ENCODE measurements at regions not wholly inside any gene's neighbourhood (a gene's known extent, or its start where the extent isn't known, plus 50 kb on each side); places are given as distances from the start of the nearest gene placed in this dataset.

GRCh38 chr20:48196001-48196400, 410.7 kb upstream of the SULF2 start:
- intact Hi-C loops (cut with micrococcal nuclease), result no loop called here
- no peak overlapping the region for H3K4me3 Mint-ChIP-seq
- no peaks in the 10 kb centered on the region for H3K9me3 Mint-ChIP-seq
- no peaks in the 10 kb centered on the region for H3K4me1 Mint-ChIP-seq (ENCODE audit: low read depth)
- no peak for DNase-seq
- POLR2A ChIA-PET, result no interaction called here
- CTCF ChIA-PET, result no interaction called here
- H3K36me3 Mint-ChIP-seq, result no peaks in the 10 kb centered on the region
- no peak overlapping the region for H3K27ac Mint-ChIP-seq
- peaks cover 3% of the 10 kb centered on the region for H3K27me3 Mint-ChIP-seq

- Mint-ChIP-seq H3K27ac (no peak overlapping the region), H3K36me3 (no peaks in the 10 kb centered on the region), H3K4me3 (no peak overlapping the region), H3K4me1 (ENCODE audit: low read depth) (no peaks in the 10 kb centered on the region), H3K9me3 (no peaks in the 10 kb centered on the region), H3K27me3 (peaks cover 3% of the 10 kb centered on the region)
- DNase-seq, result no peak
- intact Hi-C loops (cut with micrococcal nuclease), result no loop called here
- ChIA-PET CTCF (no interaction called here), POLR2A (no interaction called here)
Observed at GRCh38 chr20:48195121-48195870, 410.0 kb upstream of the SULF2 start.

GRCh38 chr20:48194583-48194982, 409.3 kb upstream of the SULF2 start:
- H3K4me1 Mint-ChIP-seq (ENCODE audit: low read depth), result no peaks in the 10 kb centered on the region
- peaks cover 3% of the 10 kb centered on the region for H3K27me3 Mint-ChIP-seq
- no peaks in the 10 kb centered on the region for H3K9me3 Mint-ChIP-seq
- H3K4me3 Mint-ChIP-seq, result no peak overlapping the region
- ChIA-PET CTCF (no interaction called here), POLR2A (no interaction called here)
- H3K36me3 Mint-ChIP-seq, result no peaks in the 10 kb centered on the region
- no peak overlapping the region for H3K27ac Mint-ChIP-seq
- no peak for DNase-seq
- intact Hi-C loops (cut with micrococcal nuclease), result no loop called here

- H3K36me3 Mint-ChIP-seq, result no peaks in the 10 kb centered on the region
- POLR2A ChIA-PET, result no interaction called here
- CTCF ChIA-PET, result no interaction called here
- no peak overlapping the region for H3K27ac Mint-ChIP-seq
- intact Hi-C loops (cut with micrococcal nuclease), result no loop called here
- H3K9me3 Mint-ChIP-seq, result no peaks in the 10 kb centered on the region
- no peak for DNase-seq
- no peaks in the 10 kb centered on the region for H3K4me1 Mint-ChIP-seq (ENCODE audit: low read depth)
- H3K4me3 Mint-ChIP-seq, result no peak overlapping the region
- peaks cover 3% of the 10 kb centered on the region for H3K27me3 Mint-ChIP-seq
Observed at GRCh38 chr20:48193627-48194425, 408.5 kb upstream of the SULF2 start.

GRCh38 chr20:48192109-48192508, 406.8 kb upstream of the SULF2 start:
- Mint-ChIP-seq H3K27me3 (no peaks in the 10 kb centered on the region), H3K4me3 (no peak overlapping the region), H3K36me3 (no peaks in the 10 kb centered on the region), H3K9me3 (no peaks in the 10 kb centered on the region), H3K27ac (no peak overlapping the region), H3K4me1 (ENCODE audit: low read depth) (no peaks in the 10 kb centered on the region)
- ChIA-PET CTCF (no interaction called here), POLR2A (no interaction called here)
- intact Hi-C loops (cut with micrococcal nuclease), result no loop called here
- DNase-seq, result no peak

GRCh38 chr20:48191200-48191599, 405.9 kb upstream of the SULF2 start:
- H3K4me1 Mint-ChIP-seq (ENCODE audit: low read depth), result no peaks in the 10 kb centered on the region
- POLR2A ChIA-PET, result no interaction called here
- no peak overlapping the region for H3K27ac Mint-ChIP-seq
- no peak overlapping the region for H3K4me3 Mint-ChIP-seq
- H3K36me3 Mint-ChIP-seq, result no peaks in the 10 kb centered on the region
- DNase-seq, result no peak
- CTCF ChIA-PET, result no interaction called here
- intact Hi-C loops (cut with micrococcal nuclease), result no loop called here
- H3K9me3 Mint-ChIP-seq, result no peaks in the 10 kb centered on the region
- no peaks in the 10 kb centered on the region for H3K27me3 Mint-ChIP-seq

GRCh38 chr20:48190757-48191156, 405.5 kb upstream of the SULF2 start:
- no peak overlapping the region for H3K4me3 Mint-ChIP-seq
- intact Hi-C loops (cut with micrococcal nuclease), result no loop called here
- DNase-seq, result no peak
- no peaks in the 10 kb centered on the region for H3K36me3 Mint-ChIP-seq
- no peaks in the 10 kb centered on the region for H3K9me3 Mint-ChIP-seq
- ChIA-PET CTCF (interaction anchor here (1.0 kb wide), 1 partner anchor 430 kb away, joined by 3 read pairs; no protein-coding TSS in a partner anchor), POLR2A (no interaction called here)
- H3K27me3 Mint-ChIP-seq, result no peaks in the 10 kb centered on the region
- no peak overlapping the region for H3K27ac Mint-ChIP-seq
- H3K4me1 Mint-ChIP-seq (ENCODE audit: low read depth), result no peaks in the 10 kb centered on the region

- no peak for DNase-seq
- ChIA-PET POLR2A (no interaction called here), CTCF (no interaction called here)
- Mint-ChIP-seq H3K4me1 (ENCODE audit: low read depth) (no peaks in the 10 kb centered on the region), H3K27ac (no peak overlapping the region), H3K4me3 (no peak overlapping the region), H3K27me3 (no peaks in the 10 kb centered on the region), H3K9me3 (no peaks in the 10 kb centered on the region), H3K36me3 (no peaks in the 10 kb centered on the region)
- intact Hi-C loops (cut with micrococcal nuclease), result no loop called here
Observed at GRCh38 chr20:48189181-48189580, 403.9 kb upstream of the SULF2 start.

GRCh38 chr20:48187851-48188250, 402.6 kb upstream of the SULF2 start:
- no peak overlapping the region for H3K27ac Mint-ChIP-seq
- DNase-seq, result no peak
- CTCF ChIA-PET, result no interaction called here
- POLR2A ChIA-PET, result no interaction called here
- H3K36me3 Mint-ChIP-seq, result no peaks in the 10 kb centered on the region
- no peaks in the 10 kb centered on the region for H3K9me3 Mint-ChIP-seq
- no peaks in the 10 kb centered on the region for H3K27me3 Mint-ChIP-seq
- no peak overlapping the region for H3K4me3 Mint-ChIP-seq
- H3K4me1 Mint-ChIP-seq (ENCODE audit: low read depth), result no peaks in the 10 kb centered on the region
- intact Hi-C loops (cut with micrococcal nuclease), result no loop called here

- CTCF ChIA-PET, result no interaction called here
- DNase-seq, result no peak
- intact Hi-C loops (cut with micrococcal nuclease), result no loop called here
Observed at GRCh38 chr20:48186915-48187314, 401.6 kb upstream of the SULF2 start.

GRCh38 chr20:48186447-48186846, 401.2 kb upstream of the SULF2 start:
- H3K36me3 Mint-ChIP-seq, result no peaks in the 10 kb centered on the region
- intact Hi-C loops (cut with micrococcal nuclease), result no loop called here
- no peak overlapping the region for H3K27ac Mint-ChIP-seq

More at GRCh38 chr20:48186915-48187314, 401.6 kb upstream of the SULF2 start:
- no peaks in the 10 kb centered on the region for H3K4me1 Mint-ChIP-seq (ENCODE audit: low read depth)
- POLR2A ChIA-PET, result no interaction called here
- no peaks in the 10 kb centered on the region for H3K9me3 Mint-ChIP-seq
- H3K36me3 Mint-ChIP-seq, result no peaks in the 10 kb centered on the region
- no peak overlapping the region for H3K27ac Mint-ChIP-seq
- H3K4me3 Mint-ChIP-seq, result no peak overlapping the region
- no peaks in the 10 kb centered on the region for H3K27me3 Mint-ChIP-seq

GRCh38 chr20:48184229-48184628, 398.9 kb upstream of the SULF2 start:
- ChIA-PET POLR2A (no interaction called here), CTCF (no interaction called here)
- Mint-ChIP-seq H3K27me3 (no peaks in the 10 kb centered on the region), H3K9me3 (no peaks in the 10 kb centered on the region), H3K4me1 (ENCODE audit: low read depth) (no peaks in the 10 kb centered on the region), H3K27ac (no peak overlapping the region), H3K4me3 (no peak overlapping the region), H3K36me3 (no peaks in the 10 kb centered on the region)
- no peak for DNase-seq
- intact Hi-C loops (cut with micrococcal nuclease), result no loop called here

More at GRCh38 chr20:48186447-48186846, 401.2 kb upstream of the SULF2 start:
- DNase-seq, result no peak
- H3K9me3 Mint-ChIP-seq, result no peaks in the 10 kb centered on the region
- H3K27me3 Mint-ChIP-seq, result no peaks in the 10 kb centered on the region
- H3K4me1 Mint-ChIP-seq (ENCODE audit: low read depth), result no peaks in the 10 kb centered on the region
- POLR2A ChIA-PET, result no interaction called here
- CTCF ChIA-PET, result no interaction called here
- H3K4me3 Mint-ChIP-seq, result no peak overlapping the region

Data from activated CD4-positive, alpha-beta memory T cell treated with anti-CD3 and anti-CD28 coated beads for 36 hours (primary cell).